NCI-H510A treated with DMSO at 0.1 percent for 48 hours (cell line): ENCODE measurements at regions not wholly inside any gene's neighbourhood (a gene's known extent, or its start where the extent isn't known, plus 50 kb on each side); places are given as distances from the start of the nearest gene placed in this dataset.
"Not testable (repeated sequence)": the region's sequence is repeated elsewhere in the genome, so short reads cannot be mapped to it uniquely, and the experiment has no call there.

ENCODE experiments used
- DNase-seq: peaks from one replicate; lab custom pipeline; 2025; lab: John Stamatoyannopoulos, UW

GRCh38 chrX:77160301-77160700 lies 286.9 kb upstream of the FGF16 start:
- DNase-seq: no peak

GRCh38 chrX:77162777-77163176 lies 284.4 kb upstream of the FGF16 start:
- DNase-seq: no peak

GRCh38 chrX:77167993-77168392 lies 279.2 kb upstream of the FGF16 start:
- no peak for DNase-seq

- no peak for DNase-seq
These were observed 272.3 kb upstream of the FGF16 start for GRCh38 chrX:77174680-77175519.

- no peak for DNase-seq
These were observed 246.5 kb upstream of the FGF16 start for GRCh38 chrX:77200663-77201062.

GRCh38 chrX:77223046-77223445 lies 224.1 kb upstream of the FGF16 start:
- no peak for DNase-seq

- no peak for DNase-seq
These were observed 182.7 kb upstream of the FGF16 start for GRCh38 chrX:77264490-77264889.

GRCh38 chrX:77275392-77275791 lies 171.8 kb upstream of the FGF16 start:
- no peak for DNase-seq

GRCh38 chrX:77276742-77277141 lies 170.4 kb upstream of the FGF16 start:
- DNase-seq: no peak

- no peak for DNase-seq
These were observed 169.3 kb upstream of the FGF16 start for GRCh38 chrX:77277911-77278310.

- not testable (repeated sequence) for DNase-seq
These were observed 167.8 kb upstream of the FGF16 start for GRCh38 chrX:77279373-77279772.

GRCh38 chrX:77293331-77293995 lies 153.7 kb upstream of the FGF16 start:
- DNase-seq: no peak

- no peak for DNase-seq
These were observed 148.9 kb upstream of the FGF16 start for GRCh38 chrX:77298296-77298695.

GRCh38 chrX:77298790-77299189 lies 148.4 kb upstream of the FGF16 start:
- no peak for DNase-seq

GRCh38 chrX:77299549-77299948 lies 147.6 kb upstream of the FGF16 start:
- DNase-seq: no peak

GRCh38 chrX:77342004-77342403 lies 105.2 kb upstream of the FGF16 start:
- DNase-seq: no peak

GRCh38 chrX:77346859-77347258 lies 100.3 kb upstream of the FGF16 start:
- DNase-seq: no peak

- no peak for DNase-seq
These were observed 99.6 kb upstream of the FGF16 start for GRCh38 chrX:77347572-77347971.

GRCh38 chrX:77389891-77390290 lies 57.3 kb upstream of the FGF16 start:
- DNase-seq: no peak

- not testable (repeated sequence) for DNase-seq
These were observed 56.8 kb upstream of the FGF16 start for GRCh38 chrX:77390365-77390764.

- no peak for DNase-seq
These were observed 50.4 kb upstream of the FGF16 start for GRCh38 chrX:77396781-77397180.
